Left kidney (tissue), 1 donor: ENCODE measurements at regions not wholly inside any gene's neighbourhood (a gene's known extent, or its start where the extent isn't known, plus 50 kb on each side); places are given as distances from the start of the nearest gene placed in this dataset.
"Not testable (repeated sequence)": the region's sequence is repeated elsewhere in the genome, so short reads cannot be mapped to it uniquely, and the experiment has no call there.

Experiments used
- DNase-seq: peaks from one replicate; pipeline ENCODE4 v3.0.0-alpha.2; 2013

GRCh38 chr9:41754822-41755221 lies 374.4 kb downstream of the CNTNAP3B start:
- not testable (repeated sequence) for DNase-seq

- DNase-seq: not testable (repeated sequence)
Observed at GRCh38 chr9:41754403-41754802, 374.8 kb downstream of the CNTNAP3B start.

GRCh38 chr9:41741897-41742296 lies 387.3 kb downstream of the CNTNAP3B start:
- not testable (repeated sequence) for DNase-seq

GRCh38 chr9:41741173-41741572 lies 388.1 kb downstream of the CNTNAP3B start:
- not testable (repeated sequence) for DNase-seq

- not testable (repeated sequence) for DNase-seq
Observed at GRCh38 chr9:41738681-41739080, 390.5 kb downstream of the CNTNAP3B start.

- DNase-seq: not testable (repeated sequence)
Observed at GRCh38 chr9:41699190-41699589, 430.0 kb downstream of the CNTNAP3B start.

GRCh38 chr9:41697080-41697479 lies 432.1 kb downstream of the CNTNAP3B start:
- DNase-seq: peak; percentile 1

- DNase-seq: not testable (repeated sequence)
Observed at GRCh38 chr9:41679312-41679711, 449.9 kb downstream of the CNTNAP3B start.

GRCh38 chr9:41663497-41664036 lies 465.7 kb downstream of the CNTNAP3B start:
- not testable (repeated sequence) for DNase-seq

GRCh38 chr9:41658706-41659105 lies 469.6 kb upstream of the ZNG1F start:
- not testable (repeated sequence) for DNase-seq

GRCh38 chr9:41658116-41658515 lies 469.0 kb upstream of the ZNG1F start:
- DNase-seq: not testable (repeated sequence)

GRCh38 chr9:41657141-41657540 lies 468.0 kb upstream of the ZNG1F start:
- DNase-seq: not testable (repeated sequence)

- peak; percentile 82 for DNase-seq
Observed at GRCh38 chr9:41655071-41655554, 466.0 kb upstream of the ZNG1F start.

GRCh38 chr9:41654349-41654748 lies 465.2 kb upstream of the ZNG1F start:
- not testable (repeated sequence) for DNase-seq

- DNase-seq: not testable (repeated sequence)
Observed at GRCh38 chr9:41653560-41654340, 464.6 kb upstream of the ZNG1F start.

GRCh38 chr9:41652800-41653199 lies 463.7 kb upstream of the ZNG1F start:
- DNase-seq: not testable (repeated sequence)

GRCh38 chr9:41652100-41652713 lies 463.1 kb upstream of the ZNG1F start:
- DNase-seq: not testable (repeated sequence)

GRCh38 chr9:41650086-41650485 lies 461.0 kb upstream of the ZNG1F start:
- DNase-seq: not testable (repeated sequence)

- DNase-seq: not testable (repeated sequence)
Observed at GRCh38 chr9:41648564-41648963, 459.4 kb upstream of the ZNG1F start.

GRCh38 chr9:41646246-41646645 lies 457.1 kb upstream of the ZNG1F start:
- DNase-seq: not testable (repeated sequence)

GRCh38 chr9:41643571-41644279 lies 454.6 kb upstream of the ZNG1F start:
- peak; percentile 66 for DNase-seq

- not testable (repeated sequence) for DNase-seq
Observed at GRCh38 chr9:41633726-41634125, 444.6 kb upstream of the ZNG1F start.
